H9 (cell line): ENCODE measurements at regions not wholly inside any gene's neighbourhood (a gene's known extent, or its start where the extent isn't known, plus 50 kb on each side); places are given as distances from the start of the nearest gene placed in this dataset.

Experiments
- DNase-seq: peaks from one replicate; pipeline ENCODE4 v3.0.0-alpha.2; 2017
- H2AFZ ChIP-seq: one replicate; pipeline ENCODE4 v1.6.1; 2013; ENCODE audit warnings: mild to moderate bottlenecking, low read length, control low read depth, moderate library complexity
- H2AK5ac ChIP-seq: 2 replicates; pipeline ENCODE4 v1.6.1; 2013; ENCODE audit warnings: low read length, control low read depth, mixed read lengths; ENCODE audit not compliant: insufficient read length
- H2BK120ac ChIP-seq: one replicate; pipeline ENCODE4 v1.6.1; 2013; ENCODE audit warnings: low read depth, mild to moderate bottlenecking, low read length, control low read depth, inconsistent platforms; ENCODE audit not compliant: poor library complexity, severe bottlenecking
- H2BK12ac ChIP-seq: 2 replicates; pipeline ENCODE4 v1.6.1; 2013; ENCODE audit warnings: low read length, control low read depth, mixed read lengths, low read depth; ENCODE audit not compliant: insufficient read length
- H2BK15ac ChIP-seq: 2 replicates; pipeline ENCODE4 v1.6.1; 2013; ENCODE audit warnings: low read depth, low read length, control low read depth
- H2BK20ac ChIP-seq: one replicate; pipeline ENCODE4 v1.6.1; 2013; ENCODE audit warnings: low read depth, mild to moderate bottlenecking, low read length, control low read depth, inconsistent platforms; ENCODE audit not compliant: poor library complexity, severe bottlenecking
- H2BK5ac ChIP-seq: 2 replicates; pipeline ENCODE4 v1.6.1; 2013; ENCODE audit warnings: low read length, control low read depth, mixed read lengths; ENCODE audit not compliant: insufficient read length
- H3K14ac ChIP-seq: 2 replicates; pipeline ENCODE4 v1.6.1; 2013; ENCODE audit warnings: low read length, control low read depth; ENCODE audit not compliant: insufficient read depth
- H3K18ac ChIP-seq: 2 replicates; pipeline ENCODE4 v1.6.1; 2013; ENCODE audit warnings: low read depth, mild to moderate bottlenecking, mixed read lengths, low read length, control low read depth; ENCODE audit not compliant: insufficient read length
- H3K23ac ChIP-seq: 2 replicates; pipeline ENCODE4 v1.6.1; 2013; ENCODE audit warnings: low read length, control low read depth, mixed read lengths, low read depth; ENCODE audit not compliant: insufficient read length
- H3K23me2 ChIP-seq: 2 replicates; pipeline ENCODE4 v1.6.1; 2013; ENCODE audit warnings: low read depth, mild to moderate bottlenecking, mixed read lengths, low read length, control low read depth; ENCODE audit not compliant: insufficient read length, poor library complexity, severe bottlenecking
- H3K27ac ChIP-seq: 2 replicates; pipeline ENCODE4 v1.5.1; 2013; ENCODE audit warnings: low read length, control low read depth, mixed read lengths, low read depth; ENCODE audit not compliant: insufficient read length
- H3K27me3 ChIP-seq: 2 replicates; pipeline ENCODE4 v1.6.1; 2013; ENCODE audit warnings: low read length, control low read depth, inconsistent platforms; ENCODE audit not compliant: insufficient read depth
- H3K4ac ChIP-seq: 2 replicates; pipeline ENCODE4 v1.6.1; 2013; ENCODE audit warnings: low read depth, mild to moderate bottlenecking, control low read depth, inconsistent platforms, low read length, moderate library complexity
- H3K4me1 ChIP-seq: 2 replicates; pipeline ENCODE4 v1.6.1; 2013; ENCODE audit warnings: low read length, control low read depth, inconsistent platforms; ENCODE audit not compliant: insufficient read depth
- H3K4me2 ChIP-seq: 2 replicates; pipeline ENCODE4 v1.6.1; 2013; ENCODE audit warnings: low read length, control low read depth, mixed read lengths; ENCODE audit not compliant: insufficient read length, insufficient read depth
- H3K56ac ChIP-seq: 2 replicates; pipeline ENCODE4 v1.6.1; 2013; ENCODE audit warnings: low read depth, mild to moderate bottlenecking, mixed read lengths, low read length, control low read depth; ENCODE audit not compliant: insufficient read length
- H3K79me1 ChIP-seq: 2 replicates; pipeline ENCODE4 v1.6.1; 2013; ENCODE audit warnings: low read depth, mild to moderate bottlenecking, moderate library complexity, low read length, control low read depth, inconsistent platforms; ENCODE audit not compliant: insufficient read depth, poor library complexity, severe bottlenecking
- H3K79me2 ChIP-seq: 2 replicates; pipeline ENCODE4 v1.6.1; 2013; ENCODE audit warnings: low read length, control low read depth, inconsistent platforms; ENCODE audit not compliant: insufficient read depth
- H3K9ac ChIP-seq: 2 replicates; pipeline ENCODE4 v1.6.1; 2013; ENCODE audit warnings: low read length, control low read depth, mixed read lengths; ENCODE audit not compliant: insufficient read length; ENCODE audit errors: extremely low read depth
- H3K9me3 ChIP-seq: one replicate; pipeline ENCODE4 v1.6.1; 2013; ENCODE audit warnings: low read depth, low read length, inconsistent platforms; ENCODE audit not compliant: control insufficient read depth
- H3T11ph ChIP-seq: one replicate; pipeline ENCODE4 v1.6.1; 2013; ENCODE audit warnings: mild to moderate bottlenecking, low read length, control low read depth, inconsistent platforms
- H4K20me1 ChIP-seq: one replicate; pipeline ENCODE4 v1.6.1; 2013; ENCODE audit not compliant: control insufficient read depth, insufficient read length, insufficient read depth
- H4K5ac ChIP-seq: 2 replicates; pipeline ENCODE4 v1.6.1; 2013; ENCODE audit warnings: low read depth, mild to moderate bottlenecking, mixed read lengths, low read length, control low read depth; ENCODE audit not compliant: insufficient read length
- H4K8ac ChIP-seq: replicated peaks from 2 replicates; pipeline ENCODE4 v1.6.1; 2013; ENCODE audit warnings: low read length, control low read depth, mixed read lengths, low read depth; ENCODE audit not compliant: insufficient read length
- H4K91ac ChIP-seq: 2 replicates; pipeline ENCODE4 v1.6.1; 2013; ENCODE audit warnings: low read depth, mild to moderate bottlenecking, moderate library complexity, mixed read lengths, low read length, control low read depth; ENCODE audit not compliant: insufficient read length
- H3K27ac Mint-ChIP-seq, 3 experiments: 2 replicates in 2 of 3; 3 replicates in 1 of 3; pipeline ENCODE4 v1.8.0; 2020 to 2021; ENCODE audit warnings: mixed read lengths in 3 of 3, mild to moderate bottlenecking in 1 of 3, moderate library complexity in 1 of 3
- H3K27me3 Mint-ChIP-seq: 2 replicates; pipeline ENCODE4 v1.8.0; 2021; ENCODE audit warnings: low read depth, mild to moderate bottlenecking, moderate library complexity, mixed read lengths
- H3K36me3 Mint-ChIP-seq, 3 experiments: 2 replicates in 2 of 3; 3 replicates in 1 of 3; pipeline ENCODE4 v1.8.0; 2020 to 2021; ENCODE audit warnings: low read depth in 3 of 3, mixed read lengths in 3 of 3; ENCODE audit not compliant: insufficient read depth in 1 of 3
- H3K4me1 Mint-ChIP-seq, 2 experiments: 2 replicates each; pipeline ENCODE4 v1.8.0; 2020; ENCODE audit warnings: mixed read lengths in 2 of 2
- H3K4me3 Mint-ChIP-seq, 2 experiments: 2 replicates in 1 of 2; 3 replicates in 1 of 2; pipeline ENCODE4 v1.8.0; 2020 to 2021; ENCODE audit warnings: mild to moderate bottlenecking in 2 of 2, mixed read lengths in 2 of 2, moderate library complexity in 1 of 2
- H3K9me3 Mint-ChIP-seq, 2 experiments: 2 replicates in 1 of 2; 3 replicates in 1 of 2; pipeline ENCODE4 v1.8.0; 2020; ENCODE audit warnings: mild to moderate bottlenecking in 2 of 2, mixed read lengths in 2 of 2, moderate library complexity in 1 of 2
- WGBS: extraction: QIAGEN DNeasy Blood & Tissue Kit; methylation state at CpG from one replicate; pipeline ENCODE4 v1.1.7; 2013; ENCODE audit warnings: missing lambda C conversion rate, low lambda C conversion rate, mixed read lengths; ENCODE audit not compliant: insufficient read length; ENCODE audit errors: extremely low coverage; 5-methylcytosine and 5-hydroxymethylcytosine counted together
- TF ChIP-seq, protein P1 (sequence below): fragments of 200-600 bp; sonication (generic); conservative IDR thresholded peaks from 3 replicates; pipeline ENCODE4 v1.8.0; 2021; ENCODE audit warnings: antibody characterized with exemption, mild to moderate bottlenecking

GRCh38 chr6:168819546-168819945, 378.6 kb downstream of the SMOC2 start:
- no peak overlapping the region for H3K4me3 Mint-ChIP-seq
- Histone ChIP-seq H3K4me2 (no peak overlapping the region), H3K14ac (no peak overlapping the region), H4K91ac (no peak overlapping the region), H3K23me2 (no peaks in the 10 kb centered on the region), H3K9ac (no peak overlapping the region), H3K18ac (no peak overlapping the region), H4K20me1 (no peaks in the 10 kb centered on the region), H3K79me1 (no peaks in the 10 kb centered on the region), H2BK12ac (no peak overlapping the region), H3K4ac (no peak overlapping the region), H2BK15ac (no peak overlapping the region), H2BK20ac (no peak overlapping the region), H2BK120ac (no peak overlapping the region), H3K9me3 (no peaks in the 10 kb centered on the region), H3K23ac (no peak overlapping the region), H3K4me1 (no peaks in the 10 kb centered on the region; the same call in 1 of the 2 replicates), H4K5ac (no peak overlapping the region), H3K27ac (no peak overlapping the region), H3K56ac (no peak overlapping the region), H2BK5ac (no peak overlapping the region), H2AK5ac (no peak overlapping the region), H2AFZ (no peak overlapping the region), H3K79me2 (no peaks in the 10 kb centered on the region), H3K27me3 (no peaks in the 10 kb centered on the region), H4K8ac (no peak overlapping the region), H3T11ph (no peak overlapping the region)
- H3K4me1 Mint-ChIP-seq = peaks cover 12 to 14% of the 10 kb centered on the region in 2 experiments
- no peak overlapping the region for H3K27ac Mint-ChIP-seq
- TF ChIP-seq, protein P1, sequence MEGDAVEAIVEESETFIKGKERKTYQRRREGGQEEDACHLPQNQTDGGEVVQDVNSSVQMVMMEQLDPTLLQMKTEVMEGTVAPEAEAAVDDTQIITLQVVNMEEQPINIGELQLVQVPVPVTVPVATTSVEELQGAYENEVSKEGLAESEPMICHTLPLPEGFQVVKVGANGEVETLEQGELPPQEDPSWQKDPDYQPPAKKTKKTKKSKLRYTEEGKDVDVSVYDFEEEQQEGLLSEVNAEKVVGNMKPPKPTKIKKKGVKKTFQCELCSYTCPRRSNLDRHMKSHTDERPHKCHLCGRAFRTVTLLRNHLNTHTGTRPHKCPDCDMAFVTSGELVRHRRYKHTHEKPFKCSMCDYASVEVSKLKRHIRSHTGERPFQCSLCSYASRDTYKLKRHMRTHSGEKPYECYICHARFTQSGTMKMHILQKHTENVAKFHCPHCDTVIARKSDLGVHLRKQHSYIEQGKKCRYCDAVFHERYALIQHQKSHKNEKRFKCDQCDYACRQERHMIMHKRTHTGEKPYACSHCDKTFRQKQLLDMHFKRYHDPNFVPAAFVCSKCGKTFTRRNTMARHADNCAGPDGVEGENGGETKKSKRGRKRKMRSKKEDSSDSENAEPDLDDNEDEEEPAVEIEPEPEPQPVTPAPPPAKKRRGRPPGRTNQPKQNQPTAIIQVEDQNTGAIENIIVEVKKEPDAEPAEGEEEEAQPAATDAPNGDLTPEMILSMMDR = no peak
- H3K9me3 Mint-ChIP-seq = peaks cover 2 to 5% of the 10 kb centered on the region in 2 experiments; a peak in 2 of 5 replicates
- no peaks in the 10 kb centered on the region; a peak in 1 of 7 replicates for H3K36me3 Mint-ChIP-seq
- no peak for DNase-seq
- no CpG with 5 or more reads among the region's 8 CpGs for WGBS
- H3K27me3 Mint-ChIP-seq = peaks cover 3% of the 10 kb centered on the region; the same call in 1 of the 2 replicates
